ENCODE measurements at regions not wholly inside any gene's neighbourhood (a gene's known extent, or its start where the extent isn't known, plus 50 kb on each side); places are given as distances from the start of the nearest gene placed in this dataset.
"Not testable (repeated sequence)": the region's sequence is repeated elsewhere in the genome, so short reads cannot be mapped to it uniquely, and the experiment has no call there.

- DNase-seq = no peak
Observed at GRCh38 chr7:109835577-109835976, 1255.3 kb upstream of the LRRN3 start.

- no peak for DNase-seq
Observed at GRCh38 chr7:109836016-109836415, 1254.9 kb upstream of the LRRN3 start.

GRCh38 chr7:109842386-109842785 lies 1248.5 kb upstream of the LRRN3 start:
- no peak for DNase-seq

GRCh38 chr7:109844362-109844761 lies 1246.6 kb upstream of the LRRN3 start:
- DNase-seq = peak; percentile 12

- DNase-seq = no peak
Observed at GRCh38 chr7:109864230-109864629, 1226.7 kb upstream of the LRRN3 start.

GRCh38 chr7:109868215-109868860 lies 1222.6 kb upstream of the LRRN3 start:
- DNase-seq = no peak

- DNase-seq = no peak
Observed at GRCh38 chr7:109873296-109873695, 1217.6 kb upstream of the LRRN3 start.

- peak; percentile 17 for DNase-seq
Observed at GRCh38 chr7:109879287-109879828, 1211.6 kb upstream of the LRRN3 start.

GRCh38 chr7:109890622-109891021 lies 1200.3 kb upstream of the LRRN3 start:
- no peak for DNase-seq

GRCh38 chr7:109893231-109893630 lies 1197.7 kb upstream of the LRRN3 start:
- no peak for DNase-seq

- no peak for DNase-seq
Observed at GRCh38 chr7:109895536-109895935, 1195.4 kb upstream of the LRRN3 start.

- no peak for DNase-seq
Observed at GRCh38 chr7:109901926-109902325, 1189.0 kb upstream of the LRRN3 start.

GRCh38 chr7:109905368-109906065 lies 1185.4 kb upstream of the LRRN3 start:
- not testable (repeated sequence) for DNase-seq

GRCh38 chr7:109915670-109916069 lies 1175.3 kb upstream of the LRRN3 start:
- no peak for DNase-seq

GRCh38 chr7:109926738-109927137 lies 1164.2 kb upstream of the LRRN3 start:
- DNase-seq = no peak

GRCh38 chr7:109930049-109930448 lies 1160.9 kb upstream of the LRRN3 start:
- DNase-seq = no peak

GRCh38 chr7:109939207-109939606 lies 1151.7 kb upstream of the LRRN3 start:
- no peak for DNase-seq

GRCh38 chr7:109945820-109946518 lies 1145.0 kb upstream of the LRRN3 start:
- no peak for DNase-seq

GRCh38 chr7:109950256-109950655 lies 1140.7 kb upstream of the LRRN3 start:
- DNase-seq = no peak

- DNase-seq = no peak
Observed at GRCh38 chr7:109950821-109951564, 1139.9 kb upstream of the LRRN3 start.

GRCh38 chr7:109951565-109951928 lies 1139.4 kb upstream of the LRRN3 start:
- no peak for DNase-seq

GRCh38 chr7:109955986-109956385 lies 1134.9 kb upstream of the LRRN3 start:
- no peak for DNase-seq

GRCh38 chr7:109956916-109957315 lies 1134.0 kb upstream of the LRRN3 start:
- DNase-seq = no peak

Data from NCI-H526 treated with DMSO at 0.1 percent for 48 hours (cell line).